Stimulated activated CD8-positive, alpha-beta memory T cell treated with anti-CD3 and anti-CD28 coated beads, Interleukin-4, amount 100 ng/mL, for 24 hours (primary cell): ENCODE measurements at regions not wholly inside any gene's neighbourhood (a gene's known extent, or its start where the extent isn't known, plus 50 kb on each side); places are given as distances from the start of the nearest gene placed in this dataset.
A peak's percentile ranks its signal among the peaks of the same experiment; 100 is the strongest.

ENCODE experiments used
- DNase-seq: peaks from one replicate; pipeline ENCODE4 v3.0.0-alpha.2; 2020; ENCODE audit warnings: low read depth

DNA sequence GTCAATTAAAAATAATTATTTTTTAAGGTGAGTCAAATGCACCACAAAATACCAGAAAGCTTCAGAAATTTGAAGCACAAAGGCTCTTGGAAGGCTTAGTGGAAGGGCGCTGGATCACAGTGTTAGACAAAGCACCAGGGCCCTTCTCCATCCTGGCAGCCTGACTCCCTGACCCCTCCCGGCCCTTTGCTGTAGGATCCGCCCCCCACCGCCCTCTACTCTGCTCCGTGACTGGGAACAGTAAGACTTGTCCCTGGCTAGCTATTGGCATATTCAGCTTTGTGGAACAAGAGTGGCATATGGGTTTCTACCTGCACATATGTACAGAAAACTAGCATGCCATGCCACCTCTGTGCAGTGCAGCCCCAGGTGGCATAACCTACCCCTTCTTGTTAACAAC is 222.1 kb downstream of the SYK start:
- no peak for DNase-seq

DNA sequence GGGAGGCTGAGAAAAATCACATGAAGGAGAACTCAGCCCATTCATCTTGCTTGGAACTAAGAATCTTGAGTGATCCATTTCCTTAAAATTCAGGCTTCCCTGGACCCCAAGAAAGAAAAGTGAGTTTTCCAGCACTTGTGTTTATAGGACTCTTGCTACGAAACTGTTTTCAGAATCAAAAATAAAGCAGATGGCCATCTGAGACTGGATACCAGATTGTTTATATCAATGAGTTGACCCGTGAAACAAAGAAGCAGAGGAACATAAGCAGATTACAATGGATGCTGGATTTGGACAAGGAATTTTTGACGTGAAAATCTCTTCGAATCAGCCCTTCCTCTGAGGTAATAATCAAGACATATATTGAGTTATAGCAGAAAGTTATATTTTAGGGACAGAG is 223.2 kb downstream of the SYK start:
- DNase-seq: no peak

DNA sequence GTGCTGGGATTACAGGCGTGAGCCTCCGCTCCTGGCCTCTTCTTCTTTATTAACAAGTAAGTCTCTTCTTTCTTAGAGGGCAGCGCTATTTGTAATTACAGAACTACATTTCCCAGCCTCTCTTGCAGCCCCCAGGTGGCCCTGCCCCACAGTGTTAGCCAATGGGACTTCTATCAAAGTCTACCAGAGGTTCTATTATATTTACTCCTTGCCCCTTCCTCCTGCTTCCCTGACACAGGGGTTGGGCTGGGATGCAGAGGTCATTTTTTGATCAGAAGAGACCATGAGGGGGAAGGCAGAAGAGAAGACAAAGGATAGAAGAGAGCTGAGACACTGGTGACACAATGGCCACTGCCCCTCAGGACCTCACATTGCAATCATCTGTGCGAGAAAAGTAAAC is 224.2 kb downstream of the SYK start:
- DNase-seq: no peak

DNA sequence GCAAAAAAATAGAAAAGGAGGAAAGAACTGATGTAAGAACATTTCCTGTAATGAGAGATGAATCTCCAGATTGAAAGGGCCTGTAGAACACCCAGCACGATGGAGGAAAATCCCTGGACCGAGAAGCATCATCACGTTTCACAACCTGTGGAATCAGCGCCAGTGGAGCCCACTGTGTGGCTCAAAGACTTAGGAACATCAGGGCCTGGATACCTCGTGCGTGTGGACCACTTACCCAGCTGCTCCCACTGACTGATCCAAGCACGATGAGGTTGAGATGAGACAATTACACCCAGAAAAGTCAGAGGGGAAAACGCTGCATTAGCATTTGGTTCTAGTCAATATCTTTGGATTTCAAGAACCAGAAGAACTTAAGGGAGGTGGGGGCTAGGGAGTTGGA is 224.6 kb downstream of the SYK start:
- DNase-seq: no peak

DNA sequence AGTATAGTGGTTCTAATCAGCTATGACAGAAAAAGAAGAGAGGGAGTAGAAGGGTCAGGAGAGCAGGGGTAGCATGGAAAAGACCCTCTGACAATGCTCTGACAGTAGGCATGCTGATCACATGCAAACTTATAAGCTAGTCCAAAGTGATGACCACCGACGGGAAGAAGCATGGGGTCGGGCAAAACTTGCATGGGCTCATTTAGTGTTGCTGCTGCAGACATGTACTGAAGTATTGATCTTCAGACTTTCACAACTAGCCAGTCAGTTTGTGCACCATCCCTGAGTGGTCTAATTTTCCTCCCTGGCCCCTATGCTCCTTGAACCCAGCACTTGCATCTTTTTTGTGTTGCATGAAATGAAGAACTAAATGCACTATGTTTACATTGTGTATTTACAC is 225.4 kb downstream of the SYK start:
- DNase-seq: no peak

DNA sequence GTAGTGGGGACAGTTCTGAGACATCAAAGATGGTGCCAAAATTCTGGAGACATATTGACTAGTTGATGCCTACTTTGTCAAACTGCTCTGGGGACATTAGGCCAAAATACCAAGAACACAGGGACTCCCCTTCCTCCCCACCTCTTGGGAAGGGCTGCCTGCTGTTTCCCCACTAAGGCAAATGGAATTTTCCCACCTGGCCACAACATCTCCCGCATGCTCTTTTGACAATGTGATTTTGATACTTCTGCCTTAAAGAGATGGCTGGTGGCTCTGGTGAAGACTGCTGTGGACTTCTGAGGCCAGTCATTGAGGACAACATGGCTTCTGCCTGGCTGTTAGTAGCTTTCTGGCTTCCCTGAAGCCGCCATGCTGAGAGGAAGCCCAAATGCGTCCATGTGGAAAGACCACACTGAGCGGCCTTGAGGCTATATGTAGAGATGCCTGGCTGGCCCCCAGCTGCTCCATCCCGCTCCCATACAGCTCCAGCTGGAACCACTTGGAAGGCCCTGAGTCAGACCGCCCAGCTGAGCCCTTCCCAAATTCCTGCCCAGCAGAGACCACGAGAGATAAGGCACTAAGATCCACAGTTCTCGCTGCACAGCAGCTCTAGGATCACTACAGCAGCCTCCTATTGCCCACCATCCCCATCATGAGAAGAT is 226.7 kb downstream of the SYK start:
- no peak for DNase-seq

GRCh38 chr9:91029650-91030361 is 228.2 kb downstream of the SYK start:
- DNase-seq: no peak

DNA sequence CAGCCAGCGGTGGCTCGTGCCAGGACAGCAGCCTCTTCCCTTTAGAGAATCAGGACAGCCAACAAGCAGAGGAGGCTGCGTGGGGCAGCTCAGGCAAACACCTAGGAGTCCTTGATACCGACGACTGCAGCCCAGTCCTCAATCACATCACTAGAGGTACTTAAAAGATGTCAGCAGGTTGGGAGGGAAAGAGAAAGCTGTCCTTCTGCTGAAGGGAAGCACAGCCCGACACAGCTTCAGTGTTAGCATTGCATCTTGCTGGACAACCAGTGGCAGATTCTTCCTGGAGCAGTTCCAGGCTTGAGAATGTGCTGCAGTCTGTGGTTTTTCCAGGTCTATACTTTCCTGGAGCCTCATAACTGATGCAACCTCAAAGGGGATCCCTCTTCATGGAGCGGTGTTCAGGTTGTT is 230.5 kb downstream of the SYK start:
- DNase-seq: no peak

DNA sequence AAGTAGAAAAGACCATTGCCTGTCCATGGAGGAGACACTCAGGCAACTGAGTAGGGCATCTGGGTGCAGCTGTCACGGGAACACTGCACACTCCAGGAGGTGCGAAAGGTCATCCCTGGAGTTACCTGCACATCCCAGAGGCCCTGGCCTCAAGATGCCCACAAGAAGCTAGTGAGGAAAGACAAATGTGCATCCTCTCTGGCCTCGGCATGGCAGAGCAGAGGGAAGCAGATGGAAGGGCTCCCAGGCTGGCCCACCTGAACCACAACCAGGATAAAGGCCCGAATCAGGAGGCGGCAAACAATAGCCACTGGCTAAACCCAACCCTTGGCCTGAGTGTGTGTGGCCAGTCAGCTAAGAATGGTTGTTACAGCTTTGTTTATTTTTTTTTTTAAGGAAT is 231.7 kb downstream of the SYK start:
- DNase-seq: no peak

DNA sequence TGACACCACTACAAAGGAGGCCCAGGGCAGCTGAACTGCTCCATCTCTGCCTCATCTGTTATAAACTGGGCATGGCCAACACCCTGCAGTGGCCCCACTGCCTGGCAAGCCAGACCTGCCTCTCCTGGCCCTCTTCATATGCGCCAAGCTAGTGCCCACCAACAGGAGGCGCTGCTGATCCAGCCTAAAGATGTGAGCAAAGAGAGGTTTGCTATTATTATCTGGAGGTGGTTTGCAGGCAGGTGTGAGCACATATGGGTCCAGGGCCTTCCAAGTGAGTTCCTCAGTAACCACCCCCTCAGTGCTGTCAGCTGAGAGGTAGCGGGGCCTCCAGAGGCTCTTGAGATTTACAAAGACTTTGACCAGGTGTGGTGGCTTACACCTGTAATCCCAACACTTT is 232.2 kb downstream of the SYK start:
- DNase-seq: peak; percentile 65

- DNase-seq: no peak
Measured at GRCh38 chr9:91034521-91034920, 232.9 kb downstream of the SYK start.

GRCh38 chr9:91034976-91035824 is 233.6 kb downstream of the SYK start:
- DNase-seq: no peak

DNA sequence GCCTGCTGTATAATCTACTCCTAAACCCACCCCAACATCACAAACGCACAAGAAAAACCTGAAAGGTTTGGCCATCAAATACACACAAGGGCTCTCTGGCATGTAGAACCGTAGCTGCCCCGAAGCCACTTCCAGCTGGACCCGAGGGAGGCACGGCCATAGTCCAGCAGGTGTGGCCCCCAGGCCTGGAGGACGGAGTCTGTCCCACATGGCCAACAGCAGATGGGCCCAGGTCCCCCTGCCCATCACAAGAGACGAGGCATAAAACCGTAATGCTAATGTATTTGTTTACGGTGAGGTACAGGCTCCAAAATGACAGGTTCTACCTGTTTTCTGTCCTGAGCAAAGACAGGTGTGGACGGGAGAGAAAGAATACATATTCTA is 234.2 kb downstream of the SYK start:
- no peak for DNase-seq

DNA sequence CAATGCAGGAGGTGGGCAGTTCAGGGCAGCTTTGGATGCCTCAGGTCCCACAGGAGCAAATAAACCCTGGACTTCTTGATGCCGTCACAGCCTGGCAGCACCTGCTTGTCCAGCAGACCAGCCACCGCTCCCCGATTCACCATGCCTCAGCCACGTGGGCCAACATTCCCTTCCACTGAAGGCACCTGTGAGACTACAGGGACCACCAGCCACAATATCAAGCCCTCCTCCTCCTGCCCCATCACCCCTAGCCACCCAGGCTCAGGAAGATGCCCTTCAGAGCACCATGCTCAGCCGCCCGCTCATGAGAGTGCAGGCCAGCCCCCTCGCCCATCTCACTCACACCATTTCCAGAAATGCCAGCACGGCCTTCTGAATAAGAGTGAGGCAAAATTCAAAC is 234.7 kb downstream of the SYK start:
- DNase-seq: no peak

GRCh38 chr9:91036826-91037510 is 235.3 kb downstream of the SYK start:
- DNase-seq: peak; percentile 60

- no peak for DNase-seq
Measured at GRCh38 chr9:91037511-91038482, 236.2 kb downstream of the SYK start.

- DNase-seq: no peak
Measured at GRCh38 chr9:91038483-91039124, 237.0 kb downstream of the SYK start.

GRCh38 chr9:91039125-91039834 is 237.7 kb downstream of the SYK start:
- no peak for DNase-seq

GRCh38 chr9:91039835-91040140 is 238.2 kb downstream of the SYK start:
- no peak for DNase-seq
